ENCODE measurements at regions not wholly inside any gene's neighbourhood (a gene's known extent, or its start where the extent isn't known, plus 50 kb on each side); places are given as distances from the start of the nearest gene placed in this dataset.

- in situ Hi-C loops (cut with HindIII; ENCODE audit: low pct_unique_long_range_greater_than_20kb, low sequenced_read_pairs), result no loop called here
- DNase-seq (ENCODE audit: low read depth), result no peak
These were observed 454.1 kb upstream of the SGCG start for GRCh38 chr13:22726726-22727125.

DNA sequence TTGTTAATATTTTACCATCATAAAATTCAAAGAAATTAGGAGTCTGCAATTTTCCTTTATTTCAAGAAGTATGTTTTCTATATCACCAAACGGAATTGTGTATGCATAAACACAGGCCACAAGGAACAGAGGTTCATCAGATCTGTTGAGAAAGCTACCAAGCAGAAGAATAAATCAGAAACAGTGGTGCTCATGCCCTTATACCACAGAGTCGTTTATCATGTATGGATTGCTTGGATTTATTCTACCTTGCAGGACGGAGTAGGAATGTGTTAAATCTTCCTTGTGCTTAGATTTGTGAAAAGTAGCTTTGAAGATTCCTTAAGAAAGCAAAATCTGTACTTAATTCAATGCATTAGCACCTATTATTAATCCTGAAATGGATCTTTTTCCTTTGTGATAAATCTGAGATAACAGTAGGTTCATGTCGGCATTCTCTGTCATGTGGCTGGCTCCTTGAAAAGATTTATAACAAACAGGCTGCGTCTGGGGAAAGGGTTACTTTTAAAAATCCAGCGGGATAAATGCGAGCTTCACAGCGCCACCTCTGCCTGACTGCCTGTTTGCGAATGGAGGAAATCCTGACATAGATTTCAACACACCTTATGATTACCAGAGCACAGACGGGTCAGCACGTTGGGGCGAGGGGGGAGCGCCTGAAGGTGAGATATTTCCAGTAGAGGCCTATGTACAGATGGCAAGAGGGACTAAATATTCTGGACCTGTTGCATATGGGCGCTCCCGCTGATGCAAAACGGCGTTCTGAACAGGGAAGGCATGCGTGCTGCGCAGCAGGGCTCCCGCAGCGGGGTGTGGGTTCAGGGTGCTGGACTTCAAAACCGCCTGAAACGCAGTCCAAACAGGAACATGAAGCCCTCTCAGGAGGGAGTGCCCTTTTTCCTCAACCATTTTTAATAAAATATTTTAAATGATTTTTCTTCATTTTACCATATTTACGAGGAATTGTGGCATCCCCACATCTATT, 445.5 kb upstream of the SGCG start:
- DNase-seq (ENCODE audit: low read depth), result no peak
- in situ Hi-C loops (cut with HindIII; ENCODE audit: low pct_unique_long_range_greater_than_20kb, low sequenced_read_pairs), result no loop called here

DNA sequence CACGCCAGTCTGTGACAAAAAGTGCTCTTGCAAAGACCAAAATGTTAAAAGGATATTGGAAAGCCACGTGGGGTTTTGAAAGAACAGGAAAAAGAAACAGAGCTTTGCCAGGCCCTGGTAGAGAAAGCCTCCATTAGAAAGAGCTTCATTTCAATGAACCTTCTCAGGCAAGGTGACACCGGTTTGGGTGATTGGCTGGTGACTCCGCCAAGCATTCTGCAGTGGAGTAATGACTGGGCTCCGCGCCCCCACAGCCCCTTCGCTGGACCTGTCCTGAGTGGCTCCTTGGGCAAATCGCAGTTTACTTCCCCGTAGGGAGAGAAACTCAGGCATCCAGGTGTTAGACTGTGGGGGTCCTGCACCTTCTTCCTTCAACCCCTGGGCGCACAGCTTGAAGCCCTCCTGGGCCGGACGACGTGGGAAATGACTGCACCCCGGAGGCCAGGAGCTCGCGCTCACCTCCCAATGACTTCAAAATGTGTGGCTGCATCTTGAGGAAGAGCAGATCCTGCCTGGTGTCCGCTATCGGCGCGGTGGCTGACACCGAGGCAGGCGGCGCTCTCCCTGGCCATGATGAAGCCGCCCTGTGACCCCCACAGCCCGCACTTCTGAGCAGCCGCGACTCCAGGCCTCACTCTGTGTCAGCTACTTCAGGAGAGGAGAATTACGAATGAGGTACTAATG, 444.6 kb upstream of the SGCG start:
- no peak for DNase-seq (ENCODE audit: low read depth)
- in situ Hi-C loops (cut with HindIII; ENCODE audit: low pct_unique_long_range_greater_than_20kb, low sequenced_read_pairs), result no loop called here

GRCh38 chr13:22736768-22737092, 444.0 kb upstream of the SGCG start:
- in situ Hi-C loops (cut with HindIII; ENCODE audit: low pct_unique_long_range_greater_than_20kb, low sequenced_read_pairs), result no loop called here
- DNase-seq (ENCODE audit: low read depth), result no peak

DNA sequence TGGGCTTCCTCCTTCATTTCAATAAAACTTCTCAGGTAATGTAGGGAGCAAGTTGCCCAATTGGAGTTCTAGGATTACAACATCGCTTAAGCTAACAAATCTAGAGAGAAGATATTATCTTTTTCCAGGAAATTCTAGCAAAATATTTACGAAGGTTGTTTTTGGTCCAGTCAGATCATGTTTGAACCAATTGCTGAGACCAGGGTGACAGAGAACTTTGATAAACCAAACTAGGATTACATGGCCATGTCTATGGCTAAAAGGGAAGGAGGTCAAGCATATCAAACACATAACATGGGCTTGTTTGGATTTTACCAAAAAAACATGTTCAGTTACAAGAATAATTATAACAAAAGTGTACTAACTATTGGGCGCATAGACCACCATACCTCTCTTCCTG, 442.4 kb upstream of the SGCG start:
- DNase-seq (ENCODE audit: low read depth), result no peak
- in situ Hi-C loops (cut with HindIII; ENCODE audit: low pct_unique_long_range_greater_than_20kb, low sequenced_read_pairs), result no loop called here

DNA sequence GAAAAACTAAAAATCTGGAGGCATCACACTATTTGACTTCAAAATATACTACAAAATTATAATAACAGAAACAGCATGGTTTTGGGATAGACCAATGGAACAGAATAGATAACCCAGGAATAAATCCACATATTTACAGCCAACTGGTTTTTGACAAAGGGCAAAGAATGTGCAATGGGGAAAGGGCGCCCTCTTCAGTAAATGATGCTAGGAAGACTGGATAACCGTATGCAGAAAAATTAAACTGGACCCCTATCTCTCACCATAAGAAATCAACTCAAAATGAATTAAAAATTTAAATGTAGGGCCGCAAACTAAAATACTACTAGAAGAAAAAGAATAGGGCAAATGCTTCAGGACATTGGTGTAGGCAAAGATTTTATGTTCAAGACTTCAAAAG, 440.5 kb upstream of the SGCG start:
- in situ Hi-C loops (cut with HindIII; ENCODE audit: low pct_unique_long_range_greater_than_20kb, low sequenced_read_pairs), result no loop called here
- DNase-seq (ENCODE audit: low read depth), result no peak

GRCh38 chr13:22744688-22745452, 435.9 kb upstream of the SGCG start:
- peak; percentile 23 for DNase-seq (ENCODE audit: low read depth)
- in situ Hi-C loops (cut with HindIII; ENCODE audit: low pct_unique_long_range_greater_than_20kb, low sequenced_read_pairs), result no loop called here

- DNase-seq (ENCODE audit: low read depth), result no peak
- in situ Hi-C loops (cut with HindIII; ENCODE audit: low pct_unique_long_range_greater_than_20kb, low sequenced_read_pairs), result no loop called here
These were observed 431.8 kb upstream of the SGCG start for GRCh38 chr13:22748866-22749577.

GRCh38 chr13:22749626-22750025, 431.2 kb upstream of the SGCG start:
- DNase-seq (ENCODE audit: low read depth), result no peak
- in situ Hi-C loops (cut with HindIII; ENCODE audit: low pct_unique_long_range_greater_than_20kb, low sequenced_read_pairs), result no loop called here

GRCh38 chr13:22757530-22758120, 423.2 kb upstream of the SGCG start:
- in situ Hi-C loops (cut with HindIII; ENCODE audit: low pct_unique_long_range_greater_than_20kb, low sequenced_read_pairs), result no loop called here
- DNase-seq (ENCODE audit: low read depth), result no peak

GRCh38 chr13:22758245-22758644, 422.5 kb upstream of the SGCG start:
- in situ Hi-C loops (cut with HindIII; ENCODE audit: low pct_unique_long_range_greater_than_20kb, low sequenced_read_pairs), result no loop called here
- DNase-seq (ENCODE audit: low read depth), result no peak

DNA sequence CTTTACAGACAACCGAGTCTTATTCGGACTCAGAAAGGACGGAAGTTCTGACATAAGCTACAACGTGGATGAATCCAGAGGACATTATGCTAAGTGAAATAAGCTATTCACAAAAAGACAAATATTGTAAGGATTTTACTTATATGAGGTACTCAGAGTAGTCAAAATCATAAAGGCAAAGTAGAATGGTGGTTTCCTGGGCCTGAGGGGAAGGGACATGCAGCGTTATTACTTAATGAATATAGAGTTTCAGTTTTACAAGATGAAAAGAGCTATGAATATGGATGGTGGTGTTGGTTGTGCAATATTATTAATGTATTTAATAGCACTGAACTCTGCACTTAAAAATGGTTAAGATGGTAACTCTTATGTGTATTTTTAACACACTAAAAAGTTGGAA, 419.1 kb upstream of the SGCG start:
- in situ Hi-C loops (cut with HindIII; ENCODE audit: low pct_unique_long_range_greater_than_20kb, low sequenced_read_pairs), result no loop called here
- DNase-seq (ENCODE audit: low read depth), result no peak

DNA sequence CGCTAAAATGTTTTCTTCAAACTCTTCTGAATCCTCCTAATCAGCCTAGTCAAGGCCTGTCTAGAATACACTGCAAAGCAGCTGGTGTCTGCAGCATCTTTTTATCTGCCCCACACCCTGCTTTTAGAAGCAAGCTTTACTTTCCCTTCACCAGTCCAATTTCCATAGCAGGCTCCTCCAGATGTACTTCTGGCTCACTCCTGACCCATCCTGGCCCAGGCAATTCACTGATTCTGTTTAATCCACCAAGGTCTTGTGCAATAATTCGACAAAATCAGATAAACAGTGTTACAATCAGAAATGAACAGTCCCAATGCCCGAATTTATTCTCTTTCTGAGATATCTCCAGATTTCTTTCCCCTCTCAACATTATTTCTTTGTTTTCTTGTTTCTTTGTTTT, 415.2 kb upstream of the SGCG start:
- no peak for DNase-seq (ENCODE audit: low read depth)
- in situ Hi-C loops (cut with HindIII; ENCODE audit: low pct_unique_long_range_greater_than_20kb, low sequenced_read_pairs), result no loop called here

- no peak for DNase-seq (ENCODE audit: low read depth)
- in situ Hi-C loops (cut with HindIII; ENCODE audit: low pct_unique_long_range_greater_than_20kb, low sequenced_read_pairs), result no loop called here
These were observed 409.9 kb upstream of the SGCG start for GRCh38 chr13:22770891-22771290.

DNA sequence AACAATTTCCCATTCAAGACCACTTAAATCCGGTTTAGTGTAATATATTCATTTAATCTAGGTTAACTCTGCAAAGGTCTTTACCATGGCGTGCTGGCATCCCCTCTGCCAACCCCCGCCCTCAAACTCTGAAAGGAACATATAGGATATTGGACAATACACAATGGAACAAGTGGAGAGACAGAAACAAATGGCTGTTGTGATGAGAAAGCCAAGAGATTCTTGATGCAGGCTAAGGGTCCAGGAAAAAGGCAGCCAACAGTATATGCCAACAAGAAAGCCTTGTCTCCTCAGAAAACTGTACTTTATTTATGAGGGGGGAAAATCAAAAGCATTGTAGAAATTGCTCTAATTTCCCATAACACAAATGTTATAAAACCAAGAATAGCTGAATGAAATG, 407.3 kb upstream of the SGCG start:
- DNase-seq (ENCODE audit: low read depth), result no peak
- in situ Hi-C loops (cut with HindIII; ENCODE audit: low pct_unique_long_range_greater_than_20kb, low sequenced_read_pairs), result no loop called here

- in situ Hi-C loops (cut with HindIII; ENCODE audit: low pct_unique_long_range_greater_than_20kb, low sequenced_read_pairs), result no loop called here
- no peak for DNase-seq (ENCODE audit: low read depth)
These were observed 404.2 kb upstream of the SGCG start for GRCh38 chr13:22776394-22777186.

- DNase-seq (ENCODE audit: low read depth), result no peak
- in situ Hi-C loops (cut with HindIII; ENCODE audit: low pct_unique_long_range_greater_than_20kb, low sequenced_read_pairs), result no loop called here
These were observed 403.6 kb upstream of the SGCG start for GRCh38 chr13:22777207-22777606.

Data from Caki2 (cell line).